GM04504 (cell line): ENCODE measurements at regions not wholly inside any gene's neighbourhood (a gene's known extent, or its start where the extent isn't known, plus 50 kb on each side); places are given as distances from the start of the nearest gene placed in this dataset.
"Not testable (repeated sequence)": the region's sequence is repeated elsewhere in the genome, so short reads cannot be mapped to it uniquely, and the experiment has no call there.

Experiments
- DNase-seq: peaks from one replicate; pipeline ENCODE4 v3.0.0-alpha.2; 2012; ENCODE audit warnings: low read depth

DNA sequence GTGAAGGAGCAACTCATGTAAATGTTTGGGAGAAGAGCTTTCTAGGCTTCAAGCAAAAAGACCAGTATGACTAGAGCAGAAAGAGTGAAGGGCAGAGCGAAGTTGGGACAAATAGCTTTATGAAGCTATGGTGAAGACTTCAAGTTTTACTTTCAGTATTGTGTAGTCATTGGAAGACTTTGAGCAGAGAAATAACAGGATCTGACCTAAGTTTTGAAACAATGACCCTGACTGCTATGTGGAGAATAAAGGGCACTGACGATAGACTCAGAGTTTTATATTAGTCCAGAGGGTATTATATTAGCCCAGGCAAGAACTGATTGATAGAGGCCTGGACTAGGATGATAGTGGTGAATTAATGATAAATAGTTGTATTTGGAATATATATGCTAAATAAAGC lies 187.3 kb downstream of the KTN1 start:
- DNase-seq: no peak

DNA sequence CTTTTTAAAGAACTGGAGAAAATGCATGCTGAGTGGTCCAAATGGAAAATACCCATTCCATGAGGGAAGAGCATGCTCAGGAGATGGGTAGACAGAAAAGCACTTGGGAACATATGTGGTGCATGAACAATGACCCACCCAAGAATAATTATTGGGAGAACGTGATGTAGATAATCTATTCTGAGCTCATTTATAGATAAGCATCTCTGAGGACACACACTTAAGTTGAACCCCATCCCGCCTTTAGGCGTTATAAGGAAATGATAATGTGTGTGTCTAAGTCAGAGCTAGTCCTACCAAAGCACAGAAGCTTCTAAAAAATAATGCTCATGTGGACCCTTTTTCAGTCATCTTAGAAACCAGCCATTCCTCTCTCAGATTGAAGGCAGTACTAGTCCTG lies 189.9 kb downstream of the KTN1 start:
- no peak for DNase-seq

DNA sequence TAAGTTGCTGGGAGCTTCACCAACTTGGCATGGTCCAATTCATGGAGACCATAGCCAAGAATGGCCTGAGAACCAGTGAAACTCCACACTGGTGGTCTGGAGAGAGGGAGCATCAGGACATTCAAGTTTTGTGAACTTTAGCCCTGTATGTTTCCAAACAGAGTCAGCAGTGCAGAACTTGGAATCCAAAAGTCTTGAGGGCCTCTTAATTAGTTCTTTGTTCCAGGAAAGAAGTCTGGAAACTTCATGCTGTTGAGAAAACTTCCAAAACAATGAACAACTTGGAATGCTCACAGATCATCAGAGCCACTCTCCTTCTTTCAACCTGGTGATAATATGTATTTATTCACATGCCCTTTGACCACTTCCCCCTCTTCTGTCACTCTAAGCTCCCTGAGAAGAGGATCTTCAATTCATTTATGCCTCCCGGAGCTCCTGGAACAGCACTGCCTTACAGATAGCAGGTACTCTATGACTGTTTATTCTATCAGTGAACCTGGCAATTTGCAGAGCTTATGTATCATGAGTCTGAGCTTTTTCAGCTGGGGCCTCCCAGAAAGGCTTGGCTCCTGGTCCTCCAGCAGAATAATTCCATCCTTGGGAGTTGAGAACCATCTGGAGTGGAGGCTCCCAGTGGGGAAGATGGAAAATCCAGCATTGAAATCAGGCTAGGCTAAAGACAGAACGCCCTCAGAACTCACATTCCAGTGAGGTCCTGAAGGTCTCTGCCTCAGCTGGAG lies 191.4 kb downstream of the KTN1 start:
- no peak for DNase-seq

DNA sequence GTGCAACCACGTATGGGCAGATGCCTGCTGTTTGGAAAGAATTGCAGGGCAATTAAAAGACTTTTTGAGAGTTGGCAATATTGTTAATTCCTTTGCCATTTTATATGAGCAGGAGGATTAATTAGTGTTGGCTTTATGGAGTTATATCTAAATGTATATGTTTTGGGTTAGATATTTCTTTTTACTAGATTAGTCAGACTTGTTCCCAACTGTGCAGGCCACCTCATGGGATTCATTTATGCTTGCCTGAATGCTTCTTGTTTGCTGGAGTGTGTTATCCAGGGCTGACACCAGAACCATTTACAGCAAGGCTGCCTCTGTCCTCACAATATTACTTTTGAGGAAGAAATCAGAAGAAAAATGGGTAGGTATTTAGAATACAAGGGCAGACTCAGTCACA lies 192.5 kb downstream of the KTN1 start:
- DNase-seq: no peak

DNA sequence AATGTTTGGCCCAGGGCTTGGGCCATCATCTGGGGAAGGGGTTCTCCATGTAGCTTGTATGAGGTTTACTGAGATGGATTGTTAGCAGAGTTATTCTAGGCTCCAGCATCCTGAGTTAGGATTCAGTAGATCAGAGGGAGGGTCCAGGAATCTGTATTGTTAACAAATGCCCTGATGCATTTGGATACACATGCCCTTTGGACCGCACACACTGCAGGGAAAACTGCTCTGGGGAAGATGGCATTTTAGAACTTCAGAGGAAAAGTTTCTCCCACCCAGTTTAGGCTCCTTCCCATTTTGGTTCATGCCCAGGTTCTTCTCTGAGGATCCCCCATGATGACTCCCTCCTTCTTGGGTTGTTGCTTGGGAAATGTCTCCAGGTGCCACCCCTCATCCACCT lies 193.3 kb downstream of the KTN1 start:
- no peak for DNase-seq

DNA sequence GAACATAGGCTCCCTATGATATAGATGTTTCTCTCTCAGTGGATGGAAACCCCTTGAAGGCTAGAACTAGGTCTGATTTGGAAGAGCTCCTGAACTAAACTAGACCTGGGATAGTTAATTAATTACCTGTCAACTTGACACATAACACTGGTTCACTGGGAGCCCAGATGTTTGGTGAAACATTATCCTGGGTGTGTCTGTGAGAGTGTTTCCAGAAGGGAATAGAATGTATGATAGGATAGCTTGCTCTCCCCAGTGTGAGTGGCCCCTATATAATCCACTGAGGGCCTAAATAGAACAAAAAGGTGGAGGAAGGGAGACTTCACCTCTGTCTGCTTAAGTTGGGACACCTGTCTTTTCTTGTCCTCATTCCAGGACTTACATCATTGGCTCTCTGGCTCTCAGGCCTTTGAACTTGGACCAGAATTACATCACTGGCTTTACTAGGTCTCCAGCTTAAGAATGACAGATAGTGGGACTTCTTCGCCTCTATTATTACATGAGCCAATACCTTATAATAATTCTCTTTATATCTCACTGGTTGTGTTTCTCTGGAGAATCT lies 194.1 kb downstream of the KTN1 start:
- no peak for DNase-seq

DNA sequence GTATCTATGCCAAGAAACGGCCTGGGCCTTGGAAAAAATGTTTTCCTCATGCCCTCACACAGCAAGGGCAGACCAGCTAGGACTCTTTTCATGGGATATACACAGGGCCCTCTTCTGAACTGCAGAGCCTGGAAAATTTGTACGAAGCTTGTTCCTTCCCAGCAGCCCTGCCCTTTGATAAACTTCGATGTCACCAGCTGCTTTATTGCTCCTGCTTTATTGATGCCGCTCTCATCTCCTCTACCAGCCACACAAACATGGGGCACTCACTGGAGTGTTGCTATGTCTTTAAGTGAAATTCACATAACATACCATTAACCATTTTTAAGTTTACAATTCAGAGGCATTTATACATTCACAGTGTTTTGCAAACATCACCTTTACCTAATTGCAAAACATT lies 197.9 kb downstream of the KTN1 start:
- no peak for DNase-seq

DNA sequence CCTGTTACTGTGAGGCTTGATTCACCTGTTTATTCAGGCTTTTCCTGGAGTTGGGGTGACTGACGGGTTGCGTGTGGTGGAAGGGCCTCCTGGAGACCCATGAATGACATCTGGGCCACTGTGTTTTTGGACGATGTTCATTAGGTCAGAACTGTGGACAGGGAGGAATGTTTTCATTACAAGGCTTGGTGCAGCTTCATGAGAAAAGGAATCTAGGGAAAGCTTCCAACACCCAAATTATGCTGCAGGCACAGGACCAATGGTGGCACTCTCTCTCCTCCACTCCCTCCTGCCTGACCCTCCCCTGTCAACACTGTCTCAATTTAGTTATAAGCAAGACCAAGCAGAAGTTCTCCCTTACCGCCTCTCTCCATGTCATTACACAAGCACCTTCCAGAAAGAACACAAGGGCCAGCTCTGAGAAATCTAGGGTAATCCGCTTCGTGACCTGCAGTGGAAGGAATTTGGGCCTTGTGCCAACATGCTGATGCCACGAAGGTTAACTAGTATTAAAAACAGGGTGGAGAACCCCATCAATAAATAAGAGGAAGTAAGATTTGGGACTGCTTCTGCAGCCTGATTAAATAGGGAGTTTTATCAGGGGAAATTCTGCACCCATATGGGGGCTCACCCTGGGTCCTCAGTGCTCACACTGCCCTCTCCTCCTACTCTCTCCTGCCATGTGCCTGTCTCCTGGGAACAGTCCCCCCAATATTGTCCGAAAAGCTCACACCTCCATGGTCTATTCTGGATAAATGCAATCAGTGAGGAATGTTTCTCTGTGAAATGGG lies 200.3 kb downstream of the KTN1 start:
- peak; percentile 7 for DNase-seq

DNA sequence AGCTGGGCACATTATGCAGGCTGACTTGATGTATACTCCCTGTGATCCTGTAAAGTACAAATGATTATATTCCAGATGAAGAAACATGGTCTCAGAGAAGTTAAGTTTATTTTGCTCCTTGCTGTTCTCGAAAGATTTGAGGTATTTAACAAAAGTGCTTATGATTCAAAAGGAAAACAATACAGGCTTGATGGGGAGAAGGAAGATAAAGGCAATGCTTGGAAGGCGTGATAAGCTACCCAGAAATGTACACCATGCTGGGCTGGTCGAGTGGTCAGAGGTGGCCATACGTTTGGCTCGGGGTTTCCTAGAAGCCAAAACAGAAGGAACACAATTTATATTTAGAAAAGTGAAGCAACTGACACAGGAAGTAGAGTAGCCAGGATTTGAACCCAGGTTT lies 201.0 kb downstream of the KTN1 start:
- DNase-seq: no peak

DNA sequence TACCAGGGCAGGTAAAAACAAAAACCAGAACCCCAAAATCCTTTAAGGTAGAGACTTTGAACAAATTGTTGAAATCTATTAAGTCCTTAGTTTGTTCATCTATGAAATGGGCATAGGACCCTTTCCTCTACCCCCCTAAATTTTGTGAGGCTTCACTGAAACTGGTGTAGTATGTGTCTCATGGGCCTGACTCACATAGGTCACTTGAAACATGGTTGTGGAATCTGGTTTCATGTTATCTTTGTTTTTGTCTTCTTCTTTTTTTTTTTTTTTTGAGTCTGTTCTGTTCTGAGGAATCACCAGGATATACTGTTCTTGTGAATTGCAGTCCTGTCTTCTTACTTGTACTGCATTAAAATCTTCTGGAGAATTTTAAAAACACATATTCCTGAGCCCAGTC lies 202.2 kb downstream of the KTN1 start:
- no peak for DNase-seq

DNA sequence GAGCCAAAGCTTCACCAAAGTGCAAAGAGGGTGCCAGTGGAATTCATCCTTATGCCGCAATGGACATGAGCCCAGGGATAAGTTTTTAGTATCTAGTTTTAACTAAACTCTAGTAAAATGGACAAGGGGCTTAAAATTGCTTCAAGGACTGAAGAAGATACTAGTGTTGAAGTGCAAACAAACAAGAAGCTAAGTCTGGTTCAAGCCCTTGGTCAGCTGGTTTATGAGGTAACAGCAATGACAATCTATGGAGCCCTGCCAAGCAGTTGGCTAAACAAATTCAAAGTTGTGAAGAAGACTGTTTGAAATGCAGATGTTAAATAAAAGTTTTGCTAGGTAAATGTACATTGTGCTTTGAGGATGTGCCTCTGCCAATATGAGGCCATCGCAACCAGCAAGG lies 209.4 kb downstream of the KTN1 start:
- DNase-seq: no peak

DNA sequence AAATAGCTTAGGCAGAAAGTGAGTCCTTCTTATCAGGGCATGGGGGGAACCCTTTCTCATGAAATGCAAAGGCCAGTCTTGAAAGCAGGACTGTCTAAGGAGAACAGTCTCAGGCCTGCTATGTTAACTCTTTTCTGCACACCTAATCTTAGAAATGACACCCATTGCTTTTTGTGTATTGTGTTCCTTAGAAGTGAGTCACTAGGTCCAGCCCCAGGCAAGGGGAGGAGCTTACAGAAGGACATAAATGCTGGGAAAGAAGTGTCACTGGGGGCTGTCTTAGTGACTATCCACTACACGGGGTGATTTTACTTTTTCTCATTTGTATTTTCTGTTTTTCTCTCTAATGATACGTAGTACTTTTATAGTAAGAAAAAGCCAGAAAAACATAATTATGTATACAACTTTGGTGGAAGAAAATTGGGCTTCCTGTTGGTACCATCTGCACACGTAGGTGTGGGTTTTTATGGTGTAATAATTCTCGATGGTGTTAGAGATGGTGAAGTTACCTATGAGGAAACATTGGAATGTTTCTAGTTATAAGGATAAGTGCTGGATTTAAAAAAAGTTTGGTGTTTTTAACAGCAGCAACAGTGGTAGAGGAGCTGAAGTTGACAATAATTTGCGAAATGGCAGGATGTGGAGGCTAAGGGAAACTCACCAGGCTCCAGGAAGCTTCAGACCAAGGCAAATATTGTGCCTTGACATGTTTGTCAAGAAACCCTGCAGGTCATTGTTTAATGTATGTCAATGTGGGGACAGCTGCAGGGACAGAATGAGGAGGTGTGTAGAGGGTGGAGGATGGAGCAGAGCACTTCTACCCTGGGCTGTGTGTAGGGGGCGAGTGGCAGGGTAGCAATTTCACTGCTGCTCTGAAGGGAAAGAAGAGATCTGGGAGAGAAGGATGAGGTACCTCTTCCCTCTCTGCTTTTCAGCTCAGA lies 214.9 kb downstream of the KTN1 start:
- DNase-seq: no peak

DNA sequence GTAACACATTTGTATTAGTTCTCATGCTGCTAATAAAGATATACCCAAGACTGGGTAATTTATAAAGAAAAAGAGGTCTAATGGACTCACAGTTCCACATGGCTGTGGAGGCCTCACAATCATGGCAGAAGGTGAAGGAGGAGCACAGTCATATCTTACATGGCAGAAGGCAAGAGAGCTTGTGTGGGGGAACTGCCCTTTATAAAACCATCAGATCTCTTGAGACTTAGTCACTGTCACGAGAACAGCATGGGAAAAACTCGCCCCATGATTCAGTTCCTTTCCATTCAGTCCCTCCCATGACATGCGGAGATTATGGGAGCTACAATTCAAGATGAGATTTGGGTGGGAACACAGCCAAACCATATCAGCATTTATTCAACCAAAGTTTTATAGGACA lies 216.5 kb downstream of the KTN1 start:
- DNase-seq: not testable (repeated sequence)

DNA sequence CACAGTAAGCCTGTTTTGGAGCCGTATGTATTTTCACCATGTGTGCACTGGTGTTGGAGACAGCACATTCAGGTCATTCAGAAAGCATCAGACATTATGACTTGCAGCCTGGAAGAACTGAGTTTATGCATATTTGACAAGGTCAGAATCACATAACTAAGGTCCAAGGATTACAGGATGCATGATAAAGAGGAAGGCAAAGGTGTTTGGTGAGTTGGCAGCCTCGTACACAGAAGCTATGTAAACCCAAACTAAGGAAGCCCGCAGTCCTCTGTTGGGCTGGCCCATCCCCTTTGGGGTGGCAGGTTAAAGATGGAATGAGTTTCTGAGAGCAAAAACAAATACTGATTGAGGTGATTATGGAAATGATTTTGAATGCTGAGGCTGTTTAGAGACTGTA lies 218.4 kb downstream of the KTN1 start:
- DNase-seq: no peak

DNA sequence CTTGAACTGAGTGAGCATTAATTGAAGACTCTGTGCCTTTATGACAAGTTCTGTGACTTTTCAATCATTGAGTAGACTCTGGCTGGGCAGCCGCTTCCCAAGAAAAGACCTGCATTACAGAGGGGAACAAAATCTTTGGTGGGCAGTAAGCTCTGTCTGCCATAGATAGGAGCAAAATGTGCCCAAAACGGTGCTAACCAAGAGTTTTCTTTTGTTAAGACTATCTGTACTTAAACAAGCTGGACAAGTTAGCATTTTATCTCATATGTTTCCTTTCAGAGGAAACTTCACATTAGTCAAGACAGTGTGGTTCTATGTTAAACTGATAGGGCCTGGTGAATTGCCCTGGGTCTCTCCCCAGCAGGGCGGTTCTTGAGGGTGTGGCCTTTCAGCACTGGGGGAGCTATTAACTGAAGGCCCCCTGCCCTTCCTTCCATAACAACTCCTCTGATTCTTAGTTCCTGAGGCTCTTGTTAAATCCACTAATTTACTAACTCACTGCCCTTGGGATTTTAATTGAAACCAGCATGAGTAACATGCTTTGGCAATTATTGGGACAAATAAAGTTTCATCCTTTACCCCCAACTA lies 219.6 kb downstream of the KTN1 start:
- no peak for DNase-seq

DNA sequence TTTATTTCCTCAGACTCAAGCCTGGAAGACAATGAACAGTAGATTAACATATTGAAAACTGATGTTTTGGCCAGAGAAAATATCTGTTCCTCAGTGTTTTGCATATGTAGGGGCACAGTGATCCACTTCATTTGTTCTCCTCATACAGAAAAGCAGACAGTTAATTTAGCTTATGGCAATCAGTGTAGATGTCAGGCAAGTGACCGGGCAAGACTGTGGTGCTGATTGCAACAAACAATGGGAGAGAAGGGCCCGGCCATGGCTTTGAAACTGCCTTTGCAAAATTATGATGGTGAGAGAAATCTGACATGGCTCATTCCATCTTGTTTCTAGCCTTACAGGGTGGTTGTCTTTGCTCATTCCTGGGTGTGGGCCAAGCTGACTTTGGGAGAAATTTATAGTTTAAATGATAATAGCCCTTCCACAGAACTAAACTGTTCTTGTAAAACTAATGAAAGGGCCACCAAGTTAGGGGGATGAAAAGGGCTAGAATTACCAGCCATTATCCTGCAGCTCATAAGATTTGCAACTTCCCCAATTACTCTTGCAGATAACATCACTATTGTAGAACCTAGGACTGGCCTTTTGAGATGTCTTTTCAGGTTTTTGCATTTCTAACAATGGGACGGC lies 220.3 kb downstream of the KTN1 start:
- DNase-seq: no peak

DNA sequence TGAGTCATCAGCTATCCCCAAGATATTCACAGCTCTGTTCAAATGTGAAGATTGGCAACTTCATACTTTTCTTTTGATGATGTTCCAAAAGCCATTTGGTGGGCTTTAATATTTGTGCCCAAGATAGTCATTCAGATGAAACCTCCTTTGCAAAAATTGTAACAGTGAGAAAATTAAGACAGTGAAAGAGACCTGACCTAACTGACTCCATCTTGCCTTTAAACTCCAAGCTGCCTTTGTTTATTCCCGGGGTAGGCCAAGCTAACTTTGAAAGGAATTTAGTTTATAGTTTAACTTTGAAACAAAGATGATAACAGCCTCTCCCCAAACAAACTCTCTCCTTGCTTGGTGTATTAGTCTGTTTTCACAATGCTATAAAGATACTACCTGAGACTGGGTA lies 221.1 kb downstream of the KTN1 start:
- no peak for DNase-seq

DNA sequence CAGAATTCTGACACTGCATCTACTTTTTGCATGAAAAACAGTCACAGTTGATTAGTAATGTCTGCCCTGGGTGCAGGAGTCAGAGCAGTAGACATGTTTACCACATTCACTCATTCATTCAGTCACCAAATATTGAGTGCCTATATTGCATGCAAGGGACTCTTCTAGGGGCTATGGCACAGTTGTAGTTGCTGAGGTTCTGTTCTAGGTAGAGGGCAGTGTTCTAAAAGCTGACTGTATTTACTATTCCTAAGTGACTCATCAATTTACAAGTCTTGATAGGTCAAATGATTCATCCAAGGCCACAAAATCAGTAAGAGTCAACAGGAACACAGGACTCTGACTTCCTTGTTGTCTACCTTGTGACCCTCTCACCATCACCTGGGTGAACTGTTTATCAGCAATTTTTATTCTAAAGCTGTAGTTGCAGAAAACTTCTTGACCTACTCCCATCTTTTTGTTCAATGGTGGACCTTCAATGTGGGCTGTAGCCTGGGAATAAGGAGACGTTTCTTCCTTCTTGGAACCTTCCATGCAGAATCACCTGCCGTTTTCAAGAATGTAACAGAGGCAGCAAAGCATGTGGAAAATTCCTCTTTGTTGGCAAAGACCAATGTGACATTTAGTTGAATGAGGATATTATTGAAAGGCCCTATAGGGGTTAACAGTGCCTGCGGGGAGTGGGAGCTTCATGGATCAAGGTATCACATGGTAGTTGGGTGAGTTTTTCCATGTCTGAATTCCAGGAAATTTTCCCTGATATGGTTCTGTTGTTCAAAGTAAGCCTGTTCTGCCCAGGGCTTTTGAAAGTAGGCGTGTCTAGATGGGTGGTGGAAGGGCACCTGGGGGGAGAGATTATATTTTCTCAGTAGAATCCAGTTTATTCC lies 223.2 kb downstream of the KTN1 start:
- DNase-seq: no peak

DNA sequence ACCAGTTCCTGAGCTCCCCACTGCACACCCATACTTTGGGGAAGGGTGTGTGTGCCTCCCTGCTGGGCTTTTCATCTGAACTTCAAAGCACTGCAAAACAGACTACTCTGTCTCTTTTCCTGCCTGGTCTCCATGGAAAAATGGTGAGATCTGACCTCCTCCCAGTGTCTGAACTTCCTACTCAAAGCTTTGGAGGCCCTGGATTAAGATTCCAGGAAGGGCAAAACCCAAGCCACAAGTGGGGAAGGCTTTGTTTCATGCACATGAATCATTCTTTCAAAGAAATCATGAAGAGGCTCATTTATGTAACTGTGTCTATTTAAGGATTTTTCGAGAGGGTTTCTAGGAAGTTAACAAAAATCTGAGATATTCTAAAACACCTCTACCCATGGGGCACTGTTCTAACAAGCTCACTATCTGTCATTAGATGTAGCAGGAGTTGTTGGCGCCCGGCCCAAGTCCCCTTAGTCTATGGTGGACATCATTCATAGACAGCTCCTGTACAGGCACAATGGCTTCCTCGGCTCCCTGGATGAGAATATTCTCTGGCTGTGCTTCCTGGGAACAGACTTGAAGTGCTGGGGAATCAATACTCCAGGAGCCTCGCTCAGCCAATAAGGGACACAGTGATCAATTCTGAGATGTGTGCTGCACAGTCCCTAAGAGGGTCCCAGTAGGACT lies 224.0 kb downstream of the KTN1 start:
- no peak for DNase-seq

DNA sequence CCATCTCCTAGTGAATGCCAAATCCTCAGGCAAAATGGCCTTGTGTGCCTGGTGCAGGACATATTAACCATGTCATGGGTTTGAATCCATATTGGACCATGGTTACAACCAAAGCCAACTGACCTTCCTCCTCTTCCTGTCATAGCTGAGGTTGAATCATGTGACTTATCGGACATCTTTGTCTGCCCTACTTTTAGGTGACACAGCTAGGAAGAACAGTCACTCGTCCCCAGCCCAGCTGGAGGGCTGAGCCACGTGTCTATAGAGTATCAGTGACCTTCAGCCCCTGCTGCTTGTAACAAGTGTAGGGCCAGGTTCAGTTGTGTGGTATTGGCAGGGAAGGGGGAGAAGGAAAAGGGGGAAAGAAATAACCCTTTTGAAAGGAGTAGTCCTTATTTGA lies 225.2 kb downstream of the KTN1 start:
- no peak for DNase-seq
